ENCODE measurements at regions not wholly inside any gene's neighbourhood (a gene's known extent, or its start where the extent isn't known, plus 50 kb on each side); places are given as distances from the start of the nearest gene placed in this dataset.

DNA sequence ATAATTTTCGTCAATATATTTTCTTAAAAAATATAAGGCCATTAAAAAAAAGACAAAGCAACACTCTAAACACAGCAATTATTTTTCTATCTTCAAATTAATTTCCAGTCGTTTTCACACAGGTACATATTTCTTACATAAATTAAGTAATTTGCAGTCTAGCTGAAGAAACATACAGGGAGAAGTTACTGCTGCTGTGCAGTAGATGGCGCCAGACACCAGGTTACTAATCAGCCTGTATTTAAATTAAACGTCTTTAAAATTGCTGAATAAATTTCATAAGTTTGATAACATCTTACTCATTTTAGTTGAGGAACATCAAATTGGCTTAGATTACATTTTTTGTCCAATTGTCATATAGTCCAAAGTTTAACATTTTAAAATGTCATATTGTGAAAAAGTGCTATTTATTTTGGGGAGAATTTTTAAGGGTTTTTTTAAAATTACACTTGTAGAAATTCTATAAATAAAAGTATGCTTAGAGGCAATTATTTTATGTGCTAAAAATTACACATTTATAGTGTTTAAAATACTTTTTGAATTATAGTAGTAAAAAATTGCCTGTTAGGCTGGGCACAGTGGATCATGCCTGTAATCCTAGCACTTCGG lies 88.4 kb downstream of the PMAIP1 start:
- Histone ChIP-seq H3K27ac (no peak overlapping the region), H3K79me2 (no peaks in the 10 kb centered on the region), H4K20me1 (ENCODE audit: insufficient read depth, poor library complexity, severe bottlenecking) (no peaks in the 10 kb centered on the region), H3K9me3 (ENCODE audit: low read depth) (no peaks in the 10 kb centered on the region), H2AFZ (no peak overlapping the region), H3K4me2 (no peak overlapping the region), H3K27me3 (peaks cover 14% of the 10 kb centered on the region), H3K9me2 (replicated peaks; ENCODE audit: insufficient read depth) (no peaks in the 10 kb centered on the region), H3K4me1 (ENCODE audit: insufficient read depth) (no peaks in the 10 kb centered on the region), H3K36me3 (replicated peaks; ENCODE audit: insufficient read depth, low read depth) (no peaks in the 10 kb centered on the region), H3K4me3 (no peak overlapping the region)
- WGBS (ENCODE audit: low lambda C conversion rate, missing lambda C conversion rate), result 17% methylated on average over 5 of the region's 5 CpGs
- no peak for TF ChIP-seq EZH2phosphoT487 (IDR thresholded peaks at IDR 0.05; ENCODE audit: low read depth, severe bottlenecking, unreplicated experiment)
- TF ChIP-seq, protein P1, sequence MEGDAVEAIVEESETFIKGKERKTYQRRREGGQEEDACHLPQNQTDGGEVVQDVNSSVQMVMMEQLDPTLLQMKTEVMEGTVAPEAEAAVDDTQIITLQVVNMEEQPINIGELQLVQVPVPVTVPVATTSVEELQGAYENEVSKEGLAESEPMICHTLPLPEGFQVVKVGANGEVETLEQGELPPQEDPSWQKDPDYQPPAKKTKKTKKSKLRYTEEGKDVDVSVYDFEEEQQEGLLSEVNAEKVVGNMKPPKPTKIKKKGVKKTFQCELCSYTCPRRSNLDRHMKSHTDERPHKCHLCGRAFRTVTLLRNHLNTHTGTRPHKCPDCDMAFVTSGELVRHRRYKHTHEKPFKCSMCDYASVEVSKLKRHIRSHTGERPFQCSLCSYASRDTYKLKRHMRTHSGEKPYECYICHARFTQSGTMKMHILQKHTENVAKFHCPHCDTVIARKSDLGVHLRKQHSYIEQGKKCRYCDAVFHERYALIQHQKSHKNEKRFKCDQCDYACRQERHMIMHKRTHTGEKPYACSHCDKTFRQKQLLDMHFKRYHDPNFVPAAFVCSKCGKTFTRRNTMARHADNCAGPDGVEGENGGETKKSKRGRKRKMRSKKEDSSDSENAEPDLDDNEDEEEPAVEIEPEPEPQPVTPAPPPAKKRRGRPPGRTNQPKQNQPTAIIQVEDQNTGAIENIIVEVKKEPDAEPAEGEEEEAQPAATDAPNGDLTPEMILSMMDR (IDR thresholded peaks at IDR 0.05; ENCODE audit: poor library complexity), result peak; percentile 98
- TF ChIP-seq EZH2 (IDR thresholded peaks at IDR 0.05; ENCODE audit: borderline replicate concordance), result no peak
- DNase-seq (ENCODE audit: low spot score), result peak; percentile 55

DNA sequence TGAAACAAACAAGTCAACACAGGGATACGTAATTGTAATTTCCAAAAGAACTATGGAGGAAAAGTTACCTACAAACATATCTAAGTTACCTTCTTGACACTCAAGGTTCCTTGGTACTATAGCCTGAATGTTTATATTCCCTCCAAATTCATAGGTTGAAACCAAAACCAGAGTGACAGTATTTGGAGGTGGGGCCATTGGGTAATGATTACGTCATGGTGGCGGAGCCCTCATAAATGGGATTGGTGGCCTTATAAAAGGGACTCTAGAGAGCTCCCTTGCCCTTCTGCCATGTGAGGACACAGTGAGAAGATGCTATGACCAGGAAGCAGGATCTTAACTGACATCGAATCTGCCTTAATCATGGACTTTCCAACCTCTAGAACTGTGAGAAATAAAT lies 87.3 kb downstream of the PMAIP1 start:
- Histone ChIP-seq H3K9me2 (replicated peaks; ENCODE audit: insufficient read depth) (no peaks in the 10 kb centered on the region), H3K4me2 (no peak overlapping the region), H3K27ac (no peak overlapping the region), H3K36me3 (replicated peaks; ENCODE audit: insufficient read depth, low read depth) (no peaks in the 10 kb centered on the region), H3K4me3 (no peak overlapping the region), H3K4me1 (ENCODE audit: insufficient read depth) (no peaks in the 10 kb centered on the region), H4K20me1 (ENCODE audit: insufficient read depth, poor library complexity, severe bottlenecking) (no peaks in the 10 kb centered on the region), H3K9me3 (ENCODE audit: low read depth) (no peaks in the 10 kb centered on the region), H3K27me3 (peaks cover 14% of the 10 kb centered on the region), H2AFZ (no peak overlapping the region), H3K79me2 (no peaks in the 10 kb centered on the region)
- WGBS (ENCODE audit: low lambda C conversion rate, missing lambda C conversion rate), result 77% methylated on average over 4 of the region's 4 CpGs
- no peak for DNase-seq (ENCODE audit: low spot score)
- no peak for TF ChIP-seq EZH2phosphoT487 (IDR thresholded peaks at IDR 0.05; ENCODE audit: low read depth, severe bottlenecking, unreplicated experiment)
- TF ChIP-seq, protein P1 (IDR thresholded peaks at IDR 0.05; ENCODE audit: poor library complexity), result no peak
- TF ChIP-seq EZH2 (IDR thresholded peaks at IDR 0.05; ENCODE audit: borderline replicate concordance), result no peak

DNA sequence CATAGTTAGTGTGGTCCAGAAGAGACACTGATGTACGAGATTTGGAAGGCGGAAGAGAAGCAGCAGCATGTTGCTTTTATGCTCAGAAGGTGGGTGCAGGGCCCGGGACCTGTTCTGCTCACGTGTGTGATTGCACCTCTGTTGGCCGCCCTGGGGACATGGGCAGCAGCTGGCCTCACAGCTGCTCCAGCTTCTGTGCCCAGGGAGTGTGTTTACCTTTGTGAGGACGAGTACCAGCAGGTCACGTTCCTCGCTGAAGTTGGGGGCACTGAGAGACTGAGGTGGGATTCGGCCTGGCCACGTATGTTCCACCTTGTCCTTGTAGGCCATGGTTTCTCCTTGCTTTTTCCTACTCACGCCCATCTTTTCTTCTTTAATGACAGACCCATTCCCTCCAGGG lies 86.3 kb downstream of the PMAIP1 start:
- Histone ChIP-seq H3K4me2 (no peak overlapping the region), H3K4me3 (no peak overlapping the region), H4K20me1 (ENCODE audit: insufficient read depth, poor library complexity, severe bottlenecking) (no peaks in the 10 kb centered on the region), H3K9me3 (ENCODE audit: low read depth) (no peaks in the 10 kb centered on the region), H2AFZ (no peak overlapping the region), H3K27me3 (peaks cover 14% of the 10 kb centered on the region), H3K79me2 (no peaks in the 10 kb centered on the region), H3K9me2 (replicated peaks; ENCODE audit: insufficient read depth) (no peaks in the 10 kb centered on the region), H3K27ac (no peak overlapping the region), H3K4me1 (ENCODE audit: insufficient read depth) (no peaks in the 10 kb centered on the region), H3K36me3 (replicated peaks; ENCODE audit: insufficient read depth, low read depth) (no peaks in the 10 kb centered on the region)
- TF ChIP-seq EZH2 (IDR thresholded peaks at IDR 0.05; ENCODE audit: borderline replicate concordance) (no peak), EZH2phosphoT487 (IDR thresholded peaks at IDR 0.05; ENCODE audit: low read depth, severe bottlenecking, unreplicated experiment) (no peak)
- TF ChIP-seq, protein P1 (IDR thresholded peaks at IDR 0.05; ENCODE audit: poor library complexity), result no peak
- DNase-seq (ENCODE audit: low spot score), result no peak
- WGBS (ENCODE audit: low lambda C conversion rate, missing lambda C conversion rate), result 84% methylated on average over 11 of the region's 11 CpGs
